NCI-H2227 treated with DMSO at 0.1 percent for 48 hours (cell line): ENCODE measurements at regions not wholly inside any gene's neighbourhood (a gene's known extent, or its start where the extent isn't known, plus 50 kb on each side); places are given as distances from the start of the nearest gene placed in this dataset.

Experiments
- DNase-seq: peaks from one replicate; lab custom pipeline; 2025; lab: John Stamatoyannopoulos, UW

GRCh38 chr5:74257060-74257527 lies 383.4 kb downstream of the ENC1 start:
- no peak for DNase-seq

GRCh38 chr5:74255692-74256392 lies 384.7 kb downstream of the ENC1 start:
- no peak for DNase-seq

GRCh38 chr5:74254257-74254656 lies 386.3 kb downstream of the ENC1 start:
- DNase-seq, result no peak

- DNase-seq, result no peak
Observed at GRCh38 chr5:74252044-74252443, 388.5 kb downstream of the ENC1 start.

GRCh38 chr5:74251141-74252035 lies 389.1 kb downstream of the ENC1 start:
- DNase-seq, result no peak

- DNase-seq, result no peak
Observed at GRCh38 chr5:74250304-74251102, 390.0 kb downstream of the ENC1 start.

GRCh38 chr5:74248576-74248975 lies 392.0 kb downstream of the ENC1 start:
- no peak for DNase-seq

- DNase-seq, result no peak
Observed at GRCh38 chr5:74244406-74244805, 396.1 kb downstream of the ENC1 start.

GRCh38 chr5:74243634-74244033 lies 396.9 kb downstream of the ENC1 start:
- DNase-seq, result no peak

- DNase-seq, result no peak
Observed at GRCh38 chr5:74242516-74242915, 398.0 kb downstream of the ENC1 start.

GRCh38 chr5:74241751-74242140 lies 398.8 kb downstream of the ENC1 start:
- DNase-seq, result no peak

GRCh38 chr5:74240783-74241750 lies 399.5 kb downstream of the ENC1 start:
- DNase-seq, result no peak

GRCh38 chr5:74239261-74239660 lies 401.3 kb downstream of the ENC1 start:
- no peak for DNase-seq

- no peak for DNase-seq
Observed at GRCh38 chr5:74237571-74238145, 402.9 kb downstream of the ENC1 start.

- no peak for DNase-seq
Observed at GRCh38 chr5:74235552-74235951, 405.0 kb downstream of the ENC1 start.

- DNase-seq, result no peak
Observed at GRCh38 chr5:74233571-74233970, 407.0 kb downstream of the ENC1 start.

- no peak for DNase-seq
Observed at GRCh38 chr5:74233091-74233490, 407.4 kb downstream of the ENC1 start.

- no peak for DNase-seq
Observed at GRCh38 chr5:74232276-74232675, 408.3 kb downstream of the ENC1 start.

GRCh38 chr5:74231697-74232096 lies 408.8 kb downstream of the ENC1 start:
- no peak for DNase-seq

GRCh38 chr5:74226716-74227485 lies 413.6 kb downstream of the ENC1 start:
- DNase-seq, result no peak
